GM12878 (cell line): ENCODE measurements at regions not wholly inside any gene's neighbourhood (a gene's known extent, or its start where the extent isn't known, plus 50 kb on each side); places are given as distances from the start of the nearest gene placed in this dataset.

Experiments
- BHLHE40 ChIP-seq, 2 experiments: fragments of 450-650 bp in 1 of 2; IDR thresholded peaks; 2 replicates each; pipeline ENCODE4 v1.6.1; 2011 to 2017; ENCODE audit warnings: low read depth in 2 of 2, borderline replicate concordance in 1 of 2, improper control_type of control experiment in 1 of 2, low read length in 1 of 2, mild to moderate bottlenecking in 1 of 2
- E2F8 ChIP-seq: fragments of 450-650 bp; IDR thresholded peaks from 2 replicates; pipeline ENCODE4 v1.6.1; 2018; ENCODE audit warnings: mild to moderate bottlenecking, low read depth, moderate library complexity; ENCODE audit not compliant: partially characterized antibody
- EP300 ChIP-seq, 2 experiments: fragments of 150-350 bp in 1 of 2; IDR thresholded peaks; 2 replicates each; pipeline ENCODE4 v1.6.1; 2011 to 2012; ENCODE audit warnings: low read depth in 2 of 2, low read length in 2 of 2, borderline replicate concordance in 1 of 2, improper control_type of control experiment in 1 of 2, inconsistent platforms in 1 of 2; ENCODE audit not compliant: control insufficient read depth in 1 of 2
- MXI1 ChIP-seq: fragments of 150-350 bp; IDR thresholded peaks from 2 replicates; pipeline ENCODE4 v1.6.1; 2011; ENCODE audit warnings: low read depth, mild to moderate bottlenecking, inconsistent platforms, low read length, improper control_type of control experiment
- PAX8 ChIP-seq: fragments of 450-650 bp; IDR thresholded peaks from 2 replicates; pipeline ENCODE4 v1.6.1; 2017; ENCODE audit warnings: mild to moderate bottlenecking, moderate library complexity
- RBBP5 ChIP-seq: fragments of 200-600 bp; sonication (generic); conservative IDR thresholded peaks from 2 replicates; pipeline ENCODE4 v1.6.1; 2016
- STAT1 ChIP-seq: fragments of 450-650 bp; conservative IDR thresholded peaks from 2 replicates; pipeline ENCODE4 v1.6.1; 2014; ENCODE audit warnings: antibody characterized with exemption, mild to moderate bottlenecking

GRCh38 chr4:100244347-100244746 is 54.1 kb upstream of the DDIT4L start (continued):
- TF ChIP-seq E2F8 (no peak), EP300 (IDR thresholded peaks at IDR 0.05; ENCODE audit: borderline replicate concordance in 1 of 2, control insufficient read depth in 1 of 2, low read depth in 2 of 2, low read length in 2 of 2) (no peak), MXI1 (no peak), PAX8 (no peak), BHLHE40 (IDR thresholded peaks at IDR 0.05; ENCODE audit: borderline replicate concordance in 1 of 2, low read depth in 2 of 2, low read length in 1 of 2) (no peak), RBBP5 (no peak), STAT1 (no peak)
